ENCODE measurements at regions not wholly inside any gene's neighbourhood (a gene's known extent, or its start where the extent isn't known, plus 50 kb on each side); places are given as distances from the start of the nearest gene placed in this dataset.

DNA sequence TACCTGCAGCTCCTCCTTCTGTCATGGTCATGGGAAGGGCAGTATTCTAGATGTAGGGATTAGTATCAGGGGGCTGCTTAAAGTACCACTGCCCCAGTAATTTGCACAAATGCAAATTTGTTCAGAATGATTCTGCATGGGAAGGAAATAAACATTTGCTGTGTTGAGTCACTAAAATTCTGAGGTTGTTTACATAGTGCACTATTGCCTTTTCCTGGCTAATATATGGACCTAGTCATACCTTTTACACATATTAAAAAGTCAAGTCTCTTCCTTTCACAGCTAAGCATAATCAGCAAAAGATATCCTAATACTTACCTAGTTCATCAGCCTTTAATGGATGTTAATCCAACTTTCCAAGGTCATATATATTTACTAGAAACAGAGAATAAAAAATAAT is 746.4 kb upstream of the NR2F2 start:
- no peak for DNase-seq (ENCODE audit: low spot score)
- intact Hi-C loops (cut with micrococcal nuclease; ENCODE audit: unreplicated experiment): no loop called here
- Histone ChIP-seq H3K9ac (ENCODE audit: insufficient read depth, low read depth, low read length) (no peak overlapping the region), H3K27ac (ENCODE audit: extremely low read length, insufficient read depth, low read length) (no peak overlapping the region), H2AFZ (ENCODE audit: low read length) (no peak overlapping the region), H3K4me3 (replicated peaks in 1 of 3; ENCODE audit: insufficient read depth in 1 of 3, low read depth in 2 of 3, low read length in 3 of 3) (no peak overlapping the region), H3K4me2 (ENCODE audit: low read depth, low read length) (no peak overlapping the region), H4K20me1 (ENCODE audit: insufficient read depth, low read length) (no peaks in the 10 kb centered on the region), H3K27me3 (ENCODE audit: control insufficient read depth in 1 of 2, insufficient read depth in 2 of 2, low read length in 2 of 2) (no peaks in the 10 kb centered on the region), H3K36me3 (replicated peaks in 1 of 2; ENCODE audit: control insufficient read depth in 1 of 2, insufficient read depth in 2 of 2, low read length in 2 of 2) (no peaks in the 10 kb centered on the region), H3K9me3 (ENCODE audit: low read length) (peaks cover 89% of the 10 kb centered on the region), H3K4me1 (ENCODE audit: insufficient read depth, low read length) (no peaks in the 10 kb centered on the region), H3K79me2 (ENCODE audit: insufficient read depth, low read length) (no peaks in the 10 kb centered on the region)
- CTCF ChIA-PET (ENCODE audit: low intra/inter-chr PET ratio, low total read pairs): no interaction called here
- TF ChIP-seq HOXA9 (CRISPR knock-in tag; IDR thresholded peaks at IDR 0.05; ENCODE audit: borderline replicate concordance): no peak
- TF ChIP-seq, protein P1, sequence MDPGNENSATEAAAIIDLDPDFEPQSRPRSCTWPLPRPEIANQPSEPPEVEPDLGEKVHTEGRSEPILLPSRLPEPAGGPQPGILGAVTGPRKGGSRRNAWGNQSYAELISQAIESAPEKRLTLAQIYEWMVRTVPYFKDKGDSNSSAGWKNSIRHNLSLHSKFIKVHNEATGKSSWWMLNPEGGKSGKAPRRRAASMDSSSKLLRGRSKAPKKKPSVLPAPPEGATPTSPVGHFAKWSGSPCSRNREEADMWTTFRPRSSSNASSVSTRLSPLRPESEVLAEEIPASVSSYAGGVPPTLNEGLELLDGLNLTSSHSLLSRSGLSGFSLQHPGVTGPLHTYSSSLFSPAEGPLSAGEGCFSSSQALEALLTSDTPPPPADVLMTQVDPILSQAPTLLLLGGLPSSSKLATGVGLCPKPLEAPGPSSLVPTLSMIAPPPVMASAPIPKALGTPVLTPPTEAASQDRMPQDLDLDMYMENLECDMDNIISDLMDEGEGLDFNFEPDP (CRISPR knock-in tag; conservative IDR thresholded peaks at IDR 0.05): no peak
- no peak for TF ChIP-seq KMT2B (CRISPR knock-in tag; IDR thresholded peaks at IDR 0.05)
- TF ChIP-seq THAP11 (CRISPR knock-in tag; IDR thresholded peaks at IDR 0.05): no peak
- no peak for TF ChIP-seq ZKSCAN5 (CRISPR knock-in tag; IDR thresholded peaks at IDR 0.05)
- no peak for TF ChIP-seq ZNF781 (CRISPR knock-in tag; IDR thresholded peaks at IDR 0.05; ENCODE audit: borderline replicate concordance, not compliant biosample characterization)
- TF ChIP-seq IRF2 (CRISPR knock-in tag; IDR thresholded peaks at IDR 0.05): no peak
- TF ChIP-seq ZSCAN22 (CRISPR knock-in tag; IDR thresholded peaks at IDR 0.05): no peak
- no peak for TF ChIP-seq DPF2 (CRISPR knock-in tag; IDR thresholded peaks at IDR 0.05; ENCODE audit: borderline replicate concordance, low read depth)
- no peak for ATAC-seq
- POLR2A ChIA-PET: no interaction called here
- in situ Hi-C loops (cut with HindIII; ENCODE audit: extremely low pct_ligation_motif_present, low pct_unique_long_range_greater_than_20kb): no loop called here
- no peak for FAIRE-seq
- no TSS peak for BruUV-seq (replicated peaks)

DNA sequence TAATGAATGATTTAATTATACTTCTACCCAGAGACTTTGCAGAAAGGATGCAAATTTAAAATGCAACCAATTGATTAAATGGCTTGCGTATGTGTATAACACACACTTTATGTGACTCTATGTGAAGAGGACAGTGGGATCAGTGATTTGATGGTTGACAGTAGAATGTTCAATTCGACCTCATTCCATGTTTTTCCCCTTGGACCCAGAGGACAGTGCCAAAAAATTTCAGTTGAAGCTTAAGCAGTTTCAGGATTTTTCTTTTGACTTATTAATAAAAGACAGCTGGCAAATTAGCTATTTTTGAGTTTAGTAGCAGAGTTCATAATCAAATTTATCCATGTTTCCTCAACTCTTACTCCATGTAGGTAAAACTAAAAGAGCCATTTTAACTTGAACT is 742.4 kb upstream of the NR2F2 start:
- CTCF ChIA-PET (ENCODE audit: low intra/inter-chr PET ratio, low total read pairs): no interaction called here
- Histone ChIP-seq H3K4me3 (replicated peaks in 1 of 3; ENCODE audit: insufficient read depth in 1 of 3, low read depth in 2 of 3, low read length in 3 of 3) (no peak overlapping the region), H3K4me1 (ENCODE audit: insufficient read depth, low read length) (no peaks in the 10 kb centered on the region), H3K79me2 (ENCODE audit: insufficient read depth, low read length) (no peaks in the 10 kb centered on the region), H2AFZ (ENCODE audit: low read length) (no peak overlapping the region), H3K27ac (ENCODE audit: extremely low read length, insufficient read depth, low read length) (no peak overlapping the region), H3K4me2 (ENCODE audit: low read depth, low read length) (no peak overlapping the region), H3K27me3 (ENCODE audit: control insufficient read depth in 1 of 2, insufficient read depth in 2 of 2, low read length in 2 of 2) (no peaks in the 10 kb centered on the region), H3K9me3 (ENCODE audit: low read length) (peaks cover 80% of the 10 kb centered on the region), H3K36me3 (replicated peaks in 1 of 2; ENCODE audit: control insufficient read depth in 1 of 2, insufficient read depth in 2 of 2, low read length in 2 of 2) (no peaks in the 10 kb centered on the region), H4K20me1 (ENCODE audit: insufficient read depth, low read length) (no peaks in the 10 kb centered on the region), H3K9ac (ENCODE audit: insufficient read depth, low read depth, low read length) (no peak overlapping the region)
- BruUV-seq (replicated peaks): no TSS peak
- WGBS (ENCODE audit: low lambda C conversion rate): 41% methylated on average over 2 of the region's 2 CpGs
- ATAC-seq (no peak), FAIRE-seq (no peak), DNase-seq (ENCODE audit: low spot score) (no peak)
- intact Hi-C loops (cut with micrococcal nuclease; ENCODE audit: unreplicated experiment) (no loop called here), in situ Hi-C loops (cut with HindIII; ENCODE audit: extremely low pct_ligation_motif_present, low pct_unique_long_range_greater_than_20kb) (no loop called here)
- POLR2A ChIA-PET: no interaction called here
- TF ChIP-seq, protein P2, sequence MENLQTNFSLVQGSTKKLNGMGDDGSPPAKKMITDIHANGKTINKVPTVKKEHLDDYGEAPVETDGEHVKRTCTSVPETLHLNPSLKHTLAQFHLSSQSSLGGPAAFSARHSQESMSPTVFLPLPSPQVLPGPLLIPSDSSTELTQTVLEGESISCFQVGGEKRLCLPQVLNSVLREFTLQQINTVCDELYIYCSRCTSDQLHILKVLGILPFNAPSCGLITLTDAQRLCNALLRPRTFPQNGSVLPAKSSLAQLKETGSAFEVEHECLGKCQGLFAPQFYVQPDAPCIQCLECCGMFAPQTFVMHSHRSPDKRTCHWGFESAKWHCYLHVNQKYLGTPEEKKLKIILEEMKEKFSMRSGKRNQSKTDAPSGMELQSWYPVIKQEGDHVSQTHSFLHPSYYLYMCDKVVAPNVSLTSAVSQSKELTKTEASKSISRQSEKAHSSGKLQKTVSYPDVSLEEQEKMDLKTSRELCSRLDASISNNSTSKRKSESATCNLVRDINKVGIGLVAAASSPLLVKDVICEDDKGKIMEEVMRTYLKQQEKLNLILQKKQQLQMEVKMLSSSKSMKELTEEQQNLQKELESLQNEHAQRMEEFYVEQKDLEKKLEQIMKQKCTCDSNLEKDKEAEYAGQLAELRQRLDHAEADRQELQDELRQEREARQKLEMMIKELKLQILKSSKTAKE (CRISPR knock-in tag; IDR thresholded peaks at IDR 0.05; ENCODE audit: borderline replicate concordance): no peak
- TF ChIP-seq ARID2 (CRISPR knock-in tag; IDR thresholded peaks at IDR 0.05; ENCODE audit: borderline replicate concordance) (no peak), MYNN (CRISPR knock-in tag; IDR thresholded peaks at IDR 0.05; ENCODE audit: low read depth) (no peak), ZNF317 (CRISPR knock-in tag; IDR thresholded peaks at IDR 0.05) (no peak), FOXA1 (IDR thresholded peaks at IDR 0.05) (no peak), FOXA1 (CRISPR knock-in tag; IDR thresholded peaks at IDR 0.05) (no peak), ZMYM4 (CRISPR knock-in tag; IDR thresholded peaks at IDR 0.05) (no peak), ZNF10 (CRISPR knock-in tag; IDR thresholded peaks at IDR 0.05; ENCODE audit: borderline replicate concordance, low read depth) (no peak)
